ENCODE measurements at regions not wholly inside any gene's neighbourhood (a gene's known extent, or its start where the extent isn't known, plus 50 kb on each side); places are given as distances from the start of the nearest gene placed in this dataset.

DNA sequence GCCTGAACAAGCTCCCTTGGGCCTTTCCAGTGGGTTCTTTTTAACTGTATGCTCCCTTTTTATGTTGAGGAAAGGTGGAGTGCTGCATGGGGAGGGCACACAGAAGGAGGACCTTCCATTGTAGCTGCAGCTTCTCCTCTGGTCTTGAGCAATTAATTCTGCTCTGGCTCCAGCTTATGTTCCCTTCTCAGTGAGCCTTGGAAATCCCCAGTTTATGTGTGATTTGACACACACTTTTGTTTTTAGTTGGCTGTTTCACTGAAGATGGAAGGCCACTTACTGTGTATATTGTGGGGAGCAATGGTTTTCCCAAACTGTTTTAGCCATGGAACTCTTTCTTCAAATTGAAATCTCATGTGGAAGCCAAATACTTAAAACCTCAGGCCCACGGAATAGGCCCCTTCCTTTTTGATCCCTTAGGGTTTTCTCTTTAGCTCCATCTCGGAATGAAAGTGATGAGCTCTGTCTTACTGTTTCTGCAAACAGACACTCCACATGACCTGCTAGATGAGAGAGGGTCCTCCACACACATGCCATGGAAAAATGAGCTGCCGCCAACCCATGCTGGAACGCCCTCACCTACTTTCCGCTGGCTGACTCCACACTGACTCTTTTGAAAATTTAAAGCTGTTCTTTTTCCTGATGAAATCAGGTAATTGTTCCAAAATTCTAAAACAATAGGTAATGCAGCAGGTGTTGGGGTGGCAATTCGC is 280.9 kb upstream of the SIX2 start (continued):
- TF ChIP-seq, protein P1, sequence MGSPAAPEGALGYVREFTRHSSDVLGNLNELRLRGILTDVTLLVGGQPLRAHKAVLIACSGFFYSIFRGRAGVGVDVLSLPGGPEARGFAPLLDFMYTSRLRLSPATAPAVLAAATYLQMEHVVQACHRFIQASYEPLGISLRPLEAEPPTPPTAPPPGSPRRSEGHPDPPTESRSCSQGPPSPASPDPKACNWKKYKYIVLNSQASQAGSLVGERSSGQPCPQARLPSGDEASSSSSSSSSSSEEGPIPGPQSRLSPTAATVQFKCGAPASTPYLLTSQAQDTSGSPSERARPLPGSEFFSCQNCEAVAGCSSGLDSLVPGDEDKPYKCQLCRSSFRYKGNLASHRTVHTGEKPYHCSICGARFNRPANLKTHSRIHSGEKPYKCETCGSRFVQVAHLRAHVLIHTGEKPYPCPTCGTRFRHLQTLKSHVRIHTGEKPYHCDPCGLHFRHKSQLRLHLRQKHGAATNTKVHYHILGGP (tag by site-specific recombination; IDR thresholded peaks at IDR 0.05), result no peak
- no peak for TF ChIP-seq ZNF114 (tag by site-specific recombination; IDR thresholded peaks at IDR 0.05)
- no peak for TF ChIP-seq ZXDB (tag by site-specific recombination; IDR thresholded peaks at IDR 0.05)
- TF ChIP-seq ZNF610 (tag by site-specific recombination; IDR thresholded peaks at IDR 0.05; ENCODE audit: borderline replicate concordance), result no peak
- TF ChIP-seq ZSCAN30 (tag by site-specific recombination; IDR thresholded peaks at IDR 0.05), result no peak

DNA sequence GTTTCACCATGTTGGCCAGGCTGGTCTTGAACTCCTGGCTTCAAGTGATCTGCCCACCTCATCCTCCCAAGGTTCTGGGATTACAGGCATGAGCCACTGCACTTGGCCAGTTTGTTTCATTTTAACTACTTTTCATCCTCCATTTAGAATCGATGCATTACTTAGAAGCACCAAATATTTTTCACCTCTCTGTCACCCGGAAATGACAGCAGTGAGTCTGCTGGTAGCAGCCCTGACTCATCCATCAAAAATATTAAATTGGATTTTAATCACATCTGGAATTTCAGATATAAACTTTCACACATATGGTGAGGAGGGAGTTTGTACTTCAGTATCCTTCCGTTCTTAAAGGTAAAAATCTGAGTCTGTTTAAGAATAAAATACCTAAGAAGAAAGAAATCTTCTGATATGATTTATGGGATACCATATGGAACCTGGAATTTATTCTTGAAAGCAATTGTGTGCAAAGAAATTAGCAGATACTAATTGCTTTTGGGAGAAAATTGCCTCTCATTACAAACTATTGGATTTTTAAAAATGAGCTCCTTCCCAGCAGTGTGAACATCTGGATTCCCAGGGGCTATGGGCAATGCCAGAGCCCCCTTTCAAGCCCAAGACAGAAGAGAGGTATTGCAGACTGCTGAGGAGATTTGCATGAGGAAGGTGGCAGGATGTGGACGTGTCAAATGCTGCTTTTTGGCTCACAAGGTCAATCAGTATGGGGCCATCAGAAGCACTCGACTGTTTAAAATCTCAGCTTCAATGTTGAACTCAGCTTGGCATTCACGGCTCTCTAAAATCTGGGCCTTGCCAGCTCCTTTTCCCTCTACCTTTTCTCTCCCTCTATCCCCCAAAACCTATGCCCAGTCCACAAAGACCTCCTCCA is 279.5 kb upstream of the SIX2 start:
- no peak overlapping the region for H3K27ac ChIP-seq (ENCODE audit: extremely low read depth, low read depth, low read length)
- TF ChIP-seq ZNF366 (tag by site-specific recombination; conservative IDR thresholded peaks at IDR 0.05) (no peak), ZNF16 (tag by site-specific recombination; IDR thresholded peaks at IDR 0.05; ENCODE audit: low read depth) (no peak), GLIS1 (tag by site-specific recombination; IDR thresholded peaks at IDR 0.05) (no peak), ZNF624 (tag by site-specific recombination; IDR thresholded peaks at IDR 0.05) (no peak), MZF1 (tag by site-specific recombination; IDR thresholded peaks at IDR 0.05; ENCODE audit: borderline replicate concordance) (no peak), YY1 (tag by site-specific recombination; IDR thresholded peaks at IDR 0.05) (no peak), GLI2 (tag by site-specific recombination; IDR thresholded peaks at IDR 0.05; ENCODE audit: borderline replicate concordance, low read depth) (no peak)
- TF ChIP-seq, protein P2, sequence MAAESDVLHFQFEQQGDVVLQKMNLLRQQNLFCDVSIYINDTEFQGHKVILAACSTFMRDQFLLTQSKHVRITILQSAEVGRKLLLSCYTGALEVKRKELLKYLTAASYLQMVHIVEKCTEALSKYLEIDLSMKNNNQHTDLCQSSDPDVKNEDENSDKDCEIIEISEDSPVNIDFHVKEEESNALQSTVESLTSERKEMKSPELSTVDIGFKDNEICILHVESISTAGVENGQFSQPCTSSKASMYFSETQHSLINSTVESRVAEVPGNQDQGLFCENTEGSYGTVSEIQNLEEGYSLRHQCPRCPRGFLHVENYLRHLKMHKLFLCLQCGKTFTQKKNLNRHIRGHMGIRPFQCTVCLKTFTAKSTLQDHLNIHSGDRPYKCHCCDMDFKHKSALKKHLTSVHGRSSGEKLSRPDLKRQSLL (tag by site-specific recombination; IDR thresholded peaks at IDR 0.05), result no peak
- TF ChIP-seq, protein P3, sequence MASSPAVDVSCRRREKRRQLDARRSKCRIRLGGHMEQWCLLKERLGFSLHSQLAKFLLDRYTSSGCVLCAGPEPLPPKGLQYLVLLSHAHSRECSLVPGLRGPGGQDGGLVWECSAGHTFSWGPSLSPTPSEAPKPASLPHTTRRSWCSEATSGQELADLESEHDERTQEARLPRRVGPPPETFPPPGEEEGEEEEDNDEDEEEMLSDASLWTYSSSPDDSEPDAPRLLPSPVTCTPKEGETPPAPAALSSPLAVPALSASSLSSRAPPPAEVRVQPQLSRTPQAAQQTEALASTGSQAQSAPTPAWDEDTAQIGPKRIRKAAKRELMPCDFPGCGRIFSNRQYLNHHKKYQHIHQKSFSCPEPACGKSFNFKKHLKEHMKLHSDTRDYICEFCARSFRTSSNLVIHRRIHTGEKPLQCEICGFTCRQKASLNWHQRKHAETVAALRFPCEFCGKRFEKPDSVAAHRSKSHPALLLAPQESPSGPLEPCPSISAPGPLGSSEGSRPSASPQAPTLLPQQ (tag by site-specific recombination; IDR thresholded peaks at IDR 0.05), result no peak
- ChIA-PET CTCF (interaction anchor here (0.8 to 0.9 kb wide), 2 partner anchors 205 to 275 kb away, joined by 3 read pairs; no protein-coding TSS in a partner anchor), POLR2A (no interaction called here)
- no peaks in the 10 kb centered on the region for H3K9me3 ChIP-seq (ENCODE audit: control insufficient read depth, insufficient read depth, low read depth, low read length)
- H3K36me3 ChIP-seq (ENCODE audit: control insufficient read depth in 2 of 2, insufficient read depth in 1 of 2, low read length in 2 of 2), result no peaks in the 10 kb centered on the region
- H3K4me1 ChIP-seq (ENCODE audit: control insufficient read depth, insufficient read depth, low read length), result no peaks in the 10 kb centered on the region
- no peak overlapping the region for H3K4me3 ChIP-seq (ENCODE audit: low read depth, low read length)

DNA sequence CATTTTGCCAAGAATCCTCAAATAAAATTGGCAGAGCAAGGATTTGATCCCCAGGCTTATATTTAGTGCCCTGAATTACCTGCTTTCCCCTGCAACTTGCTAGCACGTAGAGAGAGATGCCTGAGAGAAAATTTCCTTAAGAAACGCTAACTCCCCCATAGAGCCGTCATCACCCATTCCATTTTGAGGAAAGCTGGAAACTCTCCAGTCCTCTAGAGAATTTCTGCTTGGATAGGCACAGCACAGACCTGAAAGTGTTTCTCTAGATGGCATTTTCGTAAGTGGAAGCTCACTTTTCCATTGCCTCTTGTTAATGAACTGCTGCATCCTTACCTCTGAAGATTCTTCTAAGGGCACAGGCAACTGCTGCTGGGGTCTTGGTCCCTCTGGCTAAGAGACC is 277.8 kb upstream of the SIX2 start:
- H3K4me3 ChIP-seq (ENCODE audit: low read depth, low read length), result no peak overlapping the region
- CTCF ChIA-PET, result no interaction called here

More for the DNA sequence above, 277.8 kb upstream of the SIX2 start:
- Histone ChIP-seq H3K4me1 (ENCODE audit: control insufficient read depth, insufficient read depth, low read length) (no peaks in the 10 kb centered on the region; the same call in 1 of the 2 replicates), H3K9me3 (ENCODE audit: control insufficient read depth, insufficient read depth, low read depth, low read length) (no peaks in the 10 kb centered on the region), H3K36me3 (ENCODE audit: control insufficient read depth in 2 of 2, insufficient read depth in 1 of 2, low read length in 2 of 2) (no peaks in the 10 kb centered on the region), H3K27ac (ENCODE audit: extremely low read depth, low read depth, low read length) (no peak overlapping the region)
- POLR2A ChIA-PET, result no interaction called here
- TF ChIP-seq ZNF184 (tag by site-specific recombination; IDR thresholded peaks at IDR 0.05) (no peak), ZBTB1 (tag by site-specific recombination; IDR thresholded peaks at IDR 0.05) (no peak), ZNF747 (tag by site-specific recombination; IDR thresholded peaks at IDR 0.05) (no peak), KLF1 (tag by site-specific recombination; IDR thresholded peaks at IDR 0.05) (no peak), ZFP41 (tag by site-specific recombination; IDR thresholded peaks at IDR 0.05; ENCODE audit: borderline replicate concordance) (no peak), ZNF501 (tag by site-specific recombination; IDR thresholded peaks at IDR 0.05) (no peak), ZNF211 (tag by site-specific recombination; IDR thresholded peaks at IDR 0.05; ENCODE audit: low read depth) (no peak), ZNF341 (tag by site-specific recombination; IDR thresholded peaks at IDR 0.05; ENCODE audit: low read depth) (no peak), ZNF174 (tag by site-specific recombination; IDR thresholded peaks at IDR 0.05) (no peak)
- TF ChIP-seq, protein P4, sequence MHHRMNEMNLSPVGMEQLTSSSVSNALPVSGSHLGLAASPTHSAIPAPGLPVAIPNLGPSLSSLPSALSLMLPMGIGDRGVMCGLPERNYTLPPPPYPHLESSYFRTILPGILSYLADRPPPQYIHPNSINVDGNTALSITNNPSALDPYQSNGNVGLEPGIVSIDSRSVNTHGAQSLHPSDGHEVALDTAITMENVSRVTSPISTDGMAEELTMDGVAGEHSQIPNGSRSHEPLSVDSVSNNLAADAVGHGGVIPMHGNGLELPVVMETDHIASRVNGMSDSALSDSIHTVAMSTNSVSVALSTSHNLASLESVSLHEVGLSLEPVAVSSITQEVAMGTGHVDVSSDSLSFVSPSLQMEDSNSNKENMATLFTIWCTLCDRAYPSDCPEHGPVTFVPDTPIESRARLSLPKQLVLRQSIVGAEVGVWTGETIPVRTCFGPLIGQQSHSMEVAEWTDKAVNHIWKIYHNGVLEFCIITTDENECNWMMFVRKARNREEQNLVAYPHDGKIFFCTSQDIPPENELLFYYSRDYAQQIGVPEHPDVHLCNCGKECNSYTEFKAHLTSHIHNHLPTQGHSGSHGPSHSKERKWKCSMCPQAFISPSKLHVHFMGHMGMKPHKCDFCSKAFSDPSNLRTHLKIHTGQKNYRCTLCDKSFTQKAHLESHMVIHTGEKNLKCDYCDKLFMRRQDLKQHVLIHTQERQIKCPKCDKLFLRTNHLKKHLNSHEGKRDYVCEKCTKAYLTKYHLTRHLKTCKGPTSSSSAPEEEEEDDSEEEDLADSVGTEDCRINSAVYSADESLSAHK (tag by site-specific recombination; IDR thresholded peaks at IDR 0.05), result no peak
- TF ChIP-seq, protein P5, sequence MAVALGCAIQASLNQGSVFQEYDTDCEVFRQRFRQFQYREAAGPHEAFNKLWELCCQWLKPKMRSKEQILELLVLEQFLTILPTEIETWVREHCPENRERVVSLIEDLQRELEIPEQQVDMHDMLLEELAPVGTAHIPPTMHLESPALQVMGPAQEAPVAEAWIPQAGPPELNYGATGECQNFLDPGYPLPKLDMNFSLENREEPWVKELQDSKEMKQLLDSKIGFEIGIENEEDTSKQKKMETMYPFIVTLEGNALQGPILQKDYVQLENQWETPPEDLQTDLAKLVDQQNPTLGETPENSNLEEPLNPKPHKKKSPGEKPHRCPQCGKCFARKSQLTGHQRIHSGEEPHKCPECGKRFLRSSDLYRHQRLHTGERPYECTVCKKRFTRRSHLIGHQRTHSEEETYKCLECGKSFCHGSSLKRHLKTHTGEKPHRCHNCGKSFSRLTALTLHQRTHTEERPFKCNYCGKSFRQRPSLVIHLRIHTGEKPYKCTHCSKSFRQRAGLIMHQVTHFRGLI (tag by site-specific recombination; IDR thresholded peaks at IDR 0.05), result no peak
